ENCODE measurements at regions not wholly inside any gene's neighbourhood (a gene's known extent, or its start where the extent isn't known, plus 50 kb on each side); places are given as distances from the start of the nearest gene placed in this dataset.

- no peak overlapping the region for H3K4me3 ChIP-seq (ENCODE audit: low read length)
- no peaks in the 10 kb centered on the region for H3K9me3 ChIP-seq (ENCODE audit: control insufficient read depth, insufficient read depth, low read length)
- H3K27me3 ChIP-seq (ENCODE audit: control insufficient read depth, insufficient read depth, low read length) = no peaks in the 10 kb centered on the region
- no peak overlapping the region for H3K27ac ChIP-seq (ENCODE audit: low read length)
- no peaks in the 10 kb centered on the region for H3K4me1 ChIP-seq (ENCODE audit: control insufficient read depth, insufficient read depth, low read length)
- no peaks in the 10 kb centered on the region for H3K36me3 ChIP-seq (ENCODE audit: control insufficient read depth, insufficient read depth, low read length)
- no peak for DNase-seq (ENCODE audit: low read depth, low spot score)
Measured at GRCh38 chr1:57872913-57873312, 449.1 kb upstream of the DAB1 start.

DNA sequence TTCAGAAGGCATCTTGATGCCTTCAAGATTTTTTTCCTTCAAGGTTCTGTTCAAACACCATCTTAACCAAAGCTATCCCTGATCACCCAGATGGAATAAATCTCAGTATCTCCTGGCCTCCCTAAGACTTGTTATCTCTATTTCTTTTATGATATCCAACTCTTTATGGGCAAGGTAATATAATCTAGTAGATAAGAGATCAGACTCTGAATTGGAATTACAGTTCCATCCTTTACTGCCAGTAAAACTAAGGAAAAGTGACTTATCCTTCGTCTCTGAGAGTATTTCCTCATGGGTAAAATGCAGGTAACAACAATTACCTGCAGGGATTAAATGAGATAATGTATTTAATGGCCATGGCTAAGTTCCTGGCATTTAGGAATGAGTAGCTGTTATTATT, 445.0 kb upstream of the DAB1 start:
- no peak overlapping the region for H3K27ac ChIP-seq (ENCODE audit: low read length)
- H3K36me3 ChIP-seq (ENCODE audit: control insufficient read depth, insufficient read depth, low read length) = no peaks in the 10 kb centered on the region
- no peak overlapping the region for H3K4me3 ChIP-seq (ENCODE audit: low read length)
- DNase-seq (ENCODE audit: low read depth, low spot score) = no peak
- H3K9me3 ChIP-seq (ENCODE audit: control insufficient read depth, insufficient read depth, low read length) = no peaks in the 10 kb centered on the region
- no peaks in the 10 kb centered on the region for H3K4me1 ChIP-seq (ENCODE audit: control insufficient read depth, insufficient read depth, low read length)
- WGBS (ENCODE audit: insufficient coverage, insufficient read length) = no CpG with 5 or more reads among the region's 1 CpG
- H3K27me3 ChIP-seq (ENCODE audit: control insufficient read depth, insufficient read depth, low read length) = no peaks in the 10 kb centered on the region

DNA sequence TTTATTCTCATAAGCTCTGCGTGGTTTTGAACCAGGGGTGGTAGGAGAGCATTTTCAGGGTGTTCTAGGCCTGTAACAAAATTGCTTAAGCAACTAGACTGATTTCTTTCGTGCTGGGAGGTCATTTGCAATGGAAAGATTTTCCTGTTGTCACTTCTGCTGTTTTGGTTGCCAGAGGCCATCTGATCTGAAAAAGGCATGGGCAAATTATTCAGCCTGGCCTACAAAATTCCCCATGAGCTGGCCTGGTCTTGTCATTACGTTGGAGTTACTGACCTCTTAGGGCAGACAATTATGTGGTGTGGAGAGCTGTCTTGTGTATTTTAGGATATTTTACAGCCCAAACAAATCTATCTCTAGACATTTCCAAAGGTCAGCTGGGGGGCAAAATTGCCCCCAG, 444.4 kb upstream of the DAB1 start:
- no peaks in the 10 kb centered on the region for H3K36me3 ChIP-seq (ENCODE audit: control insufficient read depth, insufficient read depth, low read length)
- no CpG with 5 or more reads among the region's 3 CpGs for WGBS (ENCODE audit: insufficient coverage, insufficient read length)
- no peaks in the 10 kb centered on the region for H3K9me3 ChIP-seq (ENCODE audit: control insufficient read depth, insufficient read depth, low read length)
- no peak overlapping the region for H3K27ac ChIP-seq (ENCODE audit: low read length)
- no peak for DNase-seq (ENCODE audit: low read depth, low spot score)
- no peak overlapping the region for H3K4me3 ChIP-seq (ENCODE audit: low read length)
- H3K27me3 ChIP-seq (ENCODE audit: control insufficient read depth, insufficient read depth, low read length) = no peaks in the 10 kb centered on the region
- H3K4me1 ChIP-seq (ENCODE audit: control insufficient read depth, insufficient read depth, low read length) = no peaks in the 10 kb centered on the region

GRCh38 chr1:57866998-57867397, 443.1 kb upstream of the DAB1 start:
- Histone ChIP-seq H3K4me3 (ENCODE audit: low read length) (no peak overlapping the region), H3K27me3 (ENCODE audit: control insufficient read depth, insufficient read depth, low read length) (no peaks in the 10 kb centered on the region), H3K4me1 (ENCODE audit: control insufficient read depth, insufficient read depth, low read length) (no peaks in the 10 kb centered on the region), H3K9me3 (ENCODE audit: control insufficient read depth, insufficient read depth, low read length) (no peaks in the 10 kb centered on the region), H3K36me3 (ENCODE audit: control insufficient read depth, insufficient read depth, low read length) (no peaks in the 10 kb centered on the region), H3K27ac (ENCODE audit: low read length) (no peak overlapping the region)
- no peak for DNase-seq (ENCODE audit: low read depth, low spot score)
- no CpG with 5 or more reads among the region's 8 CpGs for WGBS (ENCODE audit: insufficient coverage, insufficient read length)

- no CpG with 5 or more reads among the region's 5 CpGs for WGBS (ENCODE audit: insufficient coverage, insufficient read length)
- DNase-seq (ENCODE audit: low read depth, low spot score) = no peak
- no peaks in the 10 kb centered on the region for H3K36me3 ChIP-seq (ENCODE audit: control insufficient read depth, insufficient read depth, low read length)
- H3K4me3 ChIP-seq (ENCODE audit: low read length) = no peak overlapping the region
- peaks cover 1% of the 10 kb centered on the region; the same call in 1 of the 2 replicates for H3K4me1 ChIP-seq (ENCODE audit: control insufficient read depth, insufficient read depth, low read length)
- no peaks in the 10 kb centered on the region for H3K27me3 ChIP-seq (ENCODE audit: control insufficient read depth, insufficient read depth, low read length)
- no peaks in the 10 kb centered on the region for H3K9me3 ChIP-seq (ENCODE audit: control insufficient read depth, insufficient read depth, low read length)
- H3K27ac ChIP-seq (ENCODE audit: low read length) = no peak overlapping the region
Measured at GRCh38 chr1:57860931-57861565, 437.2 kb upstream of the DAB1 start.

- DNase-seq (ENCODE audit: low read depth, low spot score) = no peak
- Histone ChIP-seq H3K4me1 (ENCODE audit: control insufficient read depth, insufficient read depth, low read length) (peaks cover 1% of the 10 kb centered on the region; the same call in 1 of the 2 replicates), H3K27ac (ENCODE audit: low read length) (no peak overlapping the region), H3K36me3 (ENCODE audit: control insufficient read depth, insufficient read depth, low read length) (no peaks in the 10 kb centered on the region), H3K27me3 (ENCODE audit: control insufficient read depth, insufficient read depth, low read length) (no peaks in the 10 kb centered on the region), H3K4me3 (ENCODE audit: low read length) (no peak overlapping the region), H3K9me3 (ENCODE audit: control insufficient read depth, insufficient read depth, low read length) (no peaks in the 10 kb centered on the region)
- no CpG with 5 or more reads among the region's 3 CpGs for WGBS (ENCODE audit: insufficient coverage, insufficient read length)
Measured at GRCh38 chr1:57860325-57860724, 436.5 kb upstream of the DAB1 start.

- H3K4me1 ChIP-seq (ENCODE audit: control insufficient read depth, insufficient read depth, low read length) = peaks cover 1% of the 10 kb centered on the region; the same call in 1 of the 2 replicates
- DNase-seq (ENCODE audit: low read depth, low spot score) = no peak
- no peak overlapping the region for H3K4me3 ChIP-seq (ENCODE audit: low read length)
- H3K27me3 ChIP-seq (ENCODE audit: control insufficient read depth, insufficient read depth, low read length) = no peaks in the 10 kb centered on the region
- H3K27ac ChIP-seq (ENCODE audit: low read length) = no peak overlapping the region
- no CpG with 5 or more reads among the region's 4 CpGs for WGBS (ENCODE audit: insufficient coverage, insufficient read length)
- no peaks in the 10 kb centered on the region for H3K9me3 ChIP-seq (ENCODE audit: control insufficient read depth, insufficient read depth, low read length)
- no peaks in the 10 kb centered on the region for H3K36me3 ChIP-seq (ENCODE audit: control insufficient read depth, insufficient read depth, low read length)
Measured at GRCh38 chr1:57858740-57859139, 434.9 kb upstream of the DAB1 start.

DNA sequence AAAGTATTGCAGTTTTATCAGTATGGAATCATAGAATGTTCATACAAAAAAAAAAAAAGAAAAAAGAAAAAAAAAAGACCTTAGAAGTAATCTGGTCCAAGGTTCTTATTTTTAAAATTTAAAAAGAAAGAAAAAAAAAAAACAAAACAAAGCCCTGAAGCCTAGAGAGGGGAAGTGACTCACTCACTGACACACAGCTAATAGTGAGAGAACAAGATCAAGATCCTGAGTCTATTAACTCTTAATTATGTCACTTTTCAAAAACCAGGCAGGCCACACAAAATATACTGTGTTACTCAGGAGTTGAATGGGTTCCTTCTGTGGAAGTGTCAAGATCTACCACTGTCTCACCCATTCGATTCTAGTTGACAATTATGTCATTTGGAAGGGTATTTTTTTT, 433.9 kb upstream of the DAB1 start:
- H3K36me3 ChIP-seq (ENCODE audit: control insufficient read depth, insufficient read depth, low read length) = no peaks in the 10 kb centered on the region
- no peak for DNase-seq (ENCODE audit: low read depth, low spot score)
- no CpG with 5 or more reads among the region's 1 CpG for WGBS (ENCODE audit: insufficient coverage, insufficient read length)
- H3K4me1 ChIP-seq (ENCODE audit: control insufficient read depth, insufficient read depth, low read length) = peaks cover 1% of the 10 kb centered on the region; the same call in 1 of the 2 replicates
- no peak overlapping the region for H3K4me3 ChIP-seq (ENCODE audit: low read length)
- H3K9me3 ChIP-seq (ENCODE audit: control insufficient read depth, insufficient read depth, low read length) = no peaks in the 10 kb centered on the region
- no peak overlapping the region for H3K27ac ChIP-seq (ENCODE audit: low read length)
- no peaks in the 10 kb centered on the region for H3K27me3 ChIP-seq (ENCODE audit: control insufficient read depth, insufficient read depth, low read length)

GRCh38 chr1:57854436-57854835, 430.6 kb upstream of the DAB1 start:
- no CpG with 5 or more reads among the region's 3 CpGs for WGBS (ENCODE audit: insufficient coverage, insufficient read length)
- H3K9me3 ChIP-seq (ENCODE audit: control insufficient read depth, insufficient read depth, low read length) = no peaks in the 10 kb centered on the region
- DNase-seq (ENCODE audit: low read depth, low spot score) = no peak
- H3K36me3 ChIP-seq (ENCODE audit: control insufficient read depth, insufficient read depth, low read length) = no peaks in the 10 kb centered on the region
- no peaks in the 10 kb centered on the region for H3K27me3 ChIP-seq (ENCODE audit: control insufficient read depth, insufficient read depth, low read length)
- no peak overlapping the region for H3K27ac ChIP-seq (ENCODE audit: low read length)
- peaks cover 1% of the 10 kb centered on the region; the same call in 1 of the 2 replicates for H3K4me1 ChIP-seq (ENCODE audit: control insufficient read depth, insufficient read depth, low read length)
- no peak overlapping the region for H3K4me3 ChIP-seq (ENCODE audit: low read length)

GRCh38 chr1:57850176-57850940, 426.5 kb upstream of the DAB1 start:
- Histone ChIP-seq H3K36me3 (ENCODE audit: control insufficient read depth, insufficient read depth, low read length) (no peaks in the 10 kb centered on the region), H3K4me3 (ENCODE audit: low read length) (no peak overlapping the region), H3K27me3 (ENCODE audit: control insufficient read depth, insufficient read depth, low read length) (no peaks in the 10 kb centered on the region), H3K4me1 (ENCODE audit: control insufficient read depth, insufficient read depth, low read length) (no peaks in the 10 kb centered on the region), H3K9me3 (ENCODE audit: control insufficient read depth, insufficient read depth, low read length) (no peaks in the 10 kb centered on the region), H3K27ac (ENCODE audit: low read length) (no peak overlapping the region)
- WGBS (ENCODE audit: insufficient coverage, insufficient read length) = no CpG with 5 or more reads among the region's 8 CpGs
- no peak for DNase-seq (ENCODE audit: low read depth, low spot score)

GRCh38 chr1:57848406-57848805, 424.5 kb upstream of the DAB1 start:
- no peaks in the 10 kb centered on the region for H3K27me3 ChIP-seq (ENCODE audit: control insufficient read depth, insufficient read depth, low read length)
- DNase-seq (ENCODE audit: low read depth, low spot score) = no peak
- H3K4me1 ChIP-seq (ENCODE audit: control insufficient read depth, insufficient read depth, low read length) = no peaks in the 10 kb centered on the region
- no peaks in the 10 kb centered on the region for H3K9me3 ChIP-seq (ENCODE audit: control insufficient read depth, insufficient read depth, low read length)
- H3K36me3 ChIP-seq (ENCODE audit: control insufficient read depth, insufficient read depth, low read length) = no peaks in the 10 kb centered on the region
- no peak overlapping the region for H3K4me3 ChIP-seq (ENCODE audit: low read length)
- no peak overlapping the region for H3K27ac ChIP-seq (ENCODE audit: low read length)

Data from iPS DF 6.9 (cell line).